GM19240 (cell line): ENCODE measurements at regions not wholly inside any gene's neighbourhood (a gene's known extent, or its start where the extent isn't known, plus 50 kb on each side); places are given as distances from the start of the nearest gene placed in this dataset.
"Not testable (repeated sequence)": the region's sequence is repeated elsewhere in the genome, so short reads cannot be mapped to it uniquely, and the experiment has no call there.

ENCODE experiments used
- DNase-seq: peaks from one replicate; pipeline ENCODE4 v3.0.0; 2011; ENCODE audit warnings: low spot score; ENCODE audit not compliant: insufficient read length

- no peak for DNase-seq
Observed at GRCh38 chr12:131642101-131642540, 68.8 kb upstream of the SFSWAP start.

- DNase-seq: no peak
Observed at GRCh38 chr12:131642771-131643170, 68.1 kb upstream of the SFSWAP start.

GRCh38 chr12:131643631-131644452, 67.0 kb upstream of the SFSWAP start:
- no peak for DNase-seq

DNA sequence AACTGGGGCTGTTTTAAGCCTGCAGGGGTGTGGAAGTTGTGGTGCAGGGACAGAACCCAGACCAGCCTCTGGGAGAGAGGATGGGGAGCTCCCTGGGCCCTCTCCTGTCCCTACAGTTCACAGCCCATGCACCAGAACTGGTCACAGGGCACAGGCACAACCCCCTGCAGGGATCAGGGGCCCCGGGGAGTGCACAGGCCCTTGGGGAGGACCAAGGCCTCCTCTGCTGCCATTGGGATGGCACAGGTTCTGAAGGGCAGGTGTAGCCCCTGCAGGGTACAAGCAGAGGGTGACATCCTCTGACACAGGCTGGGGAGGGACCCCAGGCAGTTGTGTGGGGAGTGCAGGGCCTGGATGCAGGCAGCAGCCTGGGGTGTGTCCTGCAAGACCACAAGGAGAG, 66.4 kb upstream of the SFSWAP start:
- DNase-seq: no peak

DNA sequence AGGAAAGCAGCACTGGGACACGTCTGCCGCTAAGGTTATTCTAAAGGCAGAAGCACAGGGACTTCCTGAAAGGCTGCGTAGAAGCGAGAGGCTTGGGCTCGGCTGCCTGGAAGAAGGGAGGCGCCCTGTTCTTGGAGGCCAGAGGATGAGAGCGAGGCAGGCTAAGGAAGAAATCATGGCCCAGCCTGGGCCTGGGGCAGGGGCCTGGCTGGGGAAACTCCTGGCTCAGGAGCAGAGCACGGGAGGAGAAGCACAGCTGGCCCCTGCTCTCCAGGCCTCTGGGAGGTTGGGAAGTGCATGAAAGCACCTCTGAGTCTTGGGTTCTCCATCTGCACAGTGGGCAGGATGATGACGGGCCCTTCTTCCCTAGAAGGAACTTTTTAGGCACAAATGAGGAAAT, 66.0 kb upstream of the SFSWAP start:
- DNase-seq: not testable (repeated sequence)

- not testable (repeated sequence) for DNase-seq
Observed at GRCh38 chr12:131645557-131645956, 65.3 kb upstream of the SFSWAP start.

DNA sequence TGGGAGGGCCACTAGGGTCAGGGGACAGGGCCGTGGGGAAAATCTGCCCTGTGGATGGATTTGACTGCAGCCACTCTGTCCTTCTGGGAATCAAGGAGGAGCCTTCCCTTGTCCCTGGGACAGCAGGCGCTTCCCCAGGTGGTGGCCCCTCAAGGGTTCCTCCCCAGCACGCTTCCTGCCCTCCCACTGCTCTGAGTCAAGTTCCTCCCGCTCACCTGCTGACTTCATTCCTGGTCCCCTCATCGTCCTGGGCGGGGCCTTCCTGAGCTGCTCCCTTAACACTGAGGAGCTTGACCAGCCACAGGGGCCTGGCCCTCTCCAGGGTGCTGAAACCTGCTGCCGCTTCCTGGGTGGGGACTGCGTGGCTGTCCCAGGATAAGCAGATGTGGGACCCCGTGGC, 64.4 kb upstream of the SFSWAP start:
- DNase-seq: not testable (repeated sequence)

DNA sequence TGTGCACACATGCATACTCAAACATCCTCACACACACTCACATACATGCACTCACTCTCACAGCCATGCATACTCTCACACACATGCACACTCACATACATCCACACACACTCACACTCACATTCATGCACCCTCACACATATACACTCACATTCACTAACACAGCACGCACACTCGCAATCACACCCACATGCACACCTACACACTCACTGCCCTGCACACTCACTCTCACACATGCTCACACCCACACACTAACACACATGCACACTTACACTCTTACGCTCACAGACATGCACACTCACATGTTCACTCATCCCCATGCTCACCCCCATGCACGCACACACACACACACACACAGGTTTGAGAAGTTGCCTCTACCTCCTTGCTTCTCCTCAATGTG, 63.2 kb upstream of the SFSWAP start:
- no peak for DNase-seq

DNA sequence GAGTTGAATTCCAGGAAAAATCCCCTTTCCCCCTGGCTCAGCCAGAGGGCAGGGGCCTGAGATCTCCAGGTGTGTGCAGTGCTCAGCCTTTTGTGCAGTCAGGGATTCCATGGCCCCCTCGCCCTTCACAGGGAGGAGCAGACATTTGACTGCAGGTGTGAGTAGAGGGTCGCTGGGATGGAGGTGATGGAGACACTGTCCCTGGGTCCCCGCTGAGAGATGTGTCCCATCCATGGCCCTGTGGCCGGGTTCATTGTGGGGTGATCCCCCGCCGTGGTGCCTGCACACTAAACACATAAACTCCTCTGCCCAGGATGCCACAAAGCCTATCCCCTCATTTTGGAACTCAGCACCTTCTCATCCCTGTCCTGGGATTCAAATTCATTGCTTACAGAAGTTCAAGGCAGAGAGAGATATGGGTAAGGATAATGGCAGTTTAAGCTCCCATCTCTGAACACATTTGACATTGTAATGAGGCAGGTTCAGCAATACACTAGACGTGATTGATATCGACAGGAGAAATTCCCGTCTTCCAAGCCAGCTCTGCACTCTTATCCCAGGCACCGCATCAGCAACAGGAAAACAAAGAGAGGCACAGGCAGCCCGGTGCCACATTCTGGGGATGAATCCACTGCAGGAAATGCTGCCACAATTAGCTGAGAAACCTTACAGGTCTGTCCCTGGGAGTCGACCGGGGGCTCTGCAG, 55.3 kb upstream of the SFSWAP start:
- DNase-seq: not testable (repeated sequence)

DNA sequence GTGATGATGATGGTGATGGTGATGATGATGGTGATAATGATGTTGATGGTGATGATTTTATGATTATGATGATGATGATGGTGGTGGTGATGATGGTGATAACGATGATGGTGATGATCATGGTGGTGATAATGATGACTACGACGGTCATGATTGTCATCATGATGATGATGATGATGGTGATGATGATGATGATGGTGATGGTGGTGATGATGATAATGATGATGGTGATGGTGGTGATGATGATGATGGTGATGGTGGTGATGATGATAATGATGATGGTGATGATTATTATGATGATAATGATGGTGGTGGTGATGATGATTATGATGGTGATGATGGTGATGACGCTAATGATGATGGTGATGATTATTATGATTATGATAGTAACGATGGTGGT, 54.1 kb upstream of the SFSWAP start:
- not testable (repeated sequence) for DNase-seq

GRCh38 chr12:131658605-131659004, 52.3 kb upstream of the SFSWAP start:
- DNase-seq: not testable (repeated sequence)

- DNase-seq: not testable (repeated sequence)
Observed at GRCh38 chr12:131659484-131659883, 51.4 kb upstream of the SFSWAP start.

GRCh38 chr12:131659976-131660375, 50.9 kb upstream of the SFSWAP start:
- not testable (repeated sequence) for DNase-seq

- DNase-seq: not testable (repeated sequence)
Observed at GRCh38 chr12:131660401-131660800, 50.5 kb upstream of the SFSWAP start.
